Ishikawa (cell line): ENCODE measurements at regions not wholly inside any gene's neighbourhood (a gene's known extent, or its start where the extent isn't known, plus 50 kb on each side); places are given as distances from the start of the nearest gene placed in this dataset.

Source experiments
- CEBPB ChIP-seq: IDR thresholded peaks from 2 replicates; pipeline ENCODE4 v1.6.1; 2012
- CREB1 ChIP-seq: IDR thresholded peaks from 2 replicates; pipeline ENCODE4 v1.6.1; 2012; ENCODE audit warnings: low read depth
- EGR1 ChIP-seq: IDR thresholded peaks from 2 replicates; pipeline ENCODE4 v1.6.1; 2012
- EP300 ChIP-seq: IDR thresholded peaks from 2 replicates; pipeline ENCODE4 v1.6.1; 2012; ENCODE audit warnings: borderline replicate concordance
- FOXM1 ChIP-seq: IDR thresholded peaks from 2 replicates; pipeline ENCODE4 v1.6.1; 2012; ENCODE audit warnings: low read depth, borderline replicate concordance
- MAX ChIP-seq: IDR thresholded peaks from 2 replicates; pipeline ENCODE4 v1.6.1; 2012
- NFIC ChIP-seq: IDR thresholded peaks from 2 replicates; pipeline ENCODE4 v1.6.1; 2012
- RAD21 ChIP-seq: IDR thresholded peaks from 2 replicates; pipeline ENCODE4 v1.6.1; 2012; ENCODE audit warnings: low read depth
- REST ChIP-seq: IDR thresholded peaks from 2 replicates; pipeline ENCODE4 v1.6.1; 2012; ENCODE audit warnings: low read depth, mild to moderate bottlenecking
- TAF1 ChIP-seq: IDR thresholded peaks from 2 replicates; pipeline ENCODE4 v1.6.1; 2012; ENCODE audit warnings: low read depth, mild to moderate bottlenecking
- TCF12 ChIP-seq: IDR thresholded peaks from 2 replicates; pipeline ENCODE4 v1.6.1; 2012; ENCODE audit warnings: low read depth
- USF1 ChIP-seq: IDR thresholded peaks from 2 replicates; pipeline ENCODE4 v1.6.1; 2012
- YY1 ChIP-seq: IDR thresholded peaks from 2 replicates; pipeline ENCODE4 v1.6.1; 2012; ENCODE audit warnings: low read depth
- ZBTB7A ChIP-seq: IDR thresholded peaks from 2 replicates; pipeline ENCODE4 v1.6.1; 2012; ENCODE audit warnings: low read depth

GRCh38 chr3:187987924-187988323, 166.0 kb upstream of the LPP start:
- TF ChIP-seq YY1 (no peak), TCF12 (no peak), TAF1 (no peak), RAD21 (no peak), ZBTB7A (no peak), EGR1 (no peak), REST (no peak), EP300 (no peak), USF1 (no peak), CEBPB (no peak), MAX (no peak), NFIC (no peak), CREB1 (no peak), FOXM1 (no peak)
